ENCODE measurements at regions not wholly inside any gene's neighbourhood (a gene's known extent, or its start where the extent isn't known, plus 50 kb on each side); places are given as distances from the start of the nearest gene placed in this dataset.
"Not testable (repeated sequence)": the region's sequence is repeated elsewhere in the genome, so short reads cannot be mapped to it uniquely, and the experiment has no call there.

DNA sequence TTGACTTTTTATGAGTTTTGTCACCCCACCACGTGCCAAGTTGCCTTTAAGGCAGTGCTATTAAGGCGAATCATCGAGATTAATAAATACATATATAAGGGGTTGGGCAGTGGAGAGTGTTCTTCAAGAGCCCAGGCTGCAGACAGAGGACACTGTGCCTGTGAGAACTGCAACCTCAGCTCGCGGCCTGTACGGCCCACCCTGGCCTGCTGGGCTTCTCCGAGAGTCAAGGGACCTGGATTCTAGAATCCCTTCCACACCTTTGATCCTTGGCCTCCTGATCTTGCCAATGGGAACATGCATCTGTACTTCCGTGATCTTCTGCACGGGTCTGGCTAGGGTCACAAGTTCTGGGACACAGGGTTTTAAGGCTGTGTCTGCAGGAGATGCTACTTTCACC, 54.5 kb downstream of the IRX5 start:
- DNase-seq, result no peak

DNA sequence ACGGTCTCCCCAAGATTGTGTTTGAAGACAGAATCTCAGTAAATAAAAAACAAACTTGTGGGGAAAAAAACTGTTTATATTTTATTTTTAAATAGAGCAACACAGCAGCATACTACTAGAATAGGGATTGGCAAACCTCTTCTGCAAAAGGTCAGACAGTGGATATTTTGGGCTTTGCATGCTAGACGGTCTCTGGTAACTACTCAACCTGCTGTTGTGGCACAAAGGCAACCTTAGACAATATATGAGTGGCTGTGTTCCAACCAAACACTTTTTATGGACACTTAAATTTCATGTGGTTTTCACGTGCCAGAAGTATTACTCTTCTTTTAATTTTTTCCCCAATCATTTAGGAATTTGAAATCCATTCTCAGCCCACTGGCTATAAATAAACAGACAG, 55.0 kb downstream of the IRX5 start:
- DNase-seq, result no peak

DNA sequence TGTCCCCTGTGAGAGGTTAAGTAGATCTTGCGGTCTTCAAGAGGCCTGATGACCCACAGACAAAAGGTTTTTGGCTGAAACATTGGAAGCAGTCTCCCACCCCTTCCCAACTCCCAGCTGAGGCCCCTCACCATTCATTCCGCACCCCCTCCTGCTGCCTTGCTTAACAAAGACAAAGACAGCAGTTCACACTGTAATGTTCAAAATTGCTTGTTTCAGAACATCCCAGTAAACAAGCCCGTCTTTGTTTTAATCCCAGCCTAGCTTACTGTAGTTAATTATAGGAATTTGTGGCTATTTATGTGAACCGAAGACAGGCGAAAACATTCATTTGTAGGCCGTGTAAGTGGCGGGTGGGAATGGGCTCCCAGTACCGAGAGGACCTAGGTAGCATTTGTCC, 55.7 kb downstream of the IRX5 start:
- no peak for DNase-seq

DNA sequence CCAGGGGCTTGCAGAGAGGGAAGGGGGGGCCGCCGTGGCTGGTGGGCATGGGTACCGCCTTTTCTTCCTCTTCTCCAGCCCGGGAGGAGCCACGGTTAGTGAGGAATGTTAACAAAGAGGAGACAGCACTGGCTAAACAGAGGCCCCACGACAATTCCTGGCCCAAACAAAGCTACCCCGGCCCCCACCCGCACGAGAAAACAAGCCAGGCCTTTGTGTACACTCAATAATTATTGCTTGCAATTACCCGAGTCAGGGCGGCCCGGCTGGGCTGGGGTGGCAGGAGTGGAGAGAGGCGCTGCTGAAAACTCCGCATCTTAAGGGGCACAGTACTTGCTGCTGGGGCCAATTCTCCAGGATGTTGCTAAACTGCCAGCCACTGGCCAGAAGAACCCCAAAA, 56.4 kb downstream of the IRX5 start:
- no peak for DNase-seq

DNA sequence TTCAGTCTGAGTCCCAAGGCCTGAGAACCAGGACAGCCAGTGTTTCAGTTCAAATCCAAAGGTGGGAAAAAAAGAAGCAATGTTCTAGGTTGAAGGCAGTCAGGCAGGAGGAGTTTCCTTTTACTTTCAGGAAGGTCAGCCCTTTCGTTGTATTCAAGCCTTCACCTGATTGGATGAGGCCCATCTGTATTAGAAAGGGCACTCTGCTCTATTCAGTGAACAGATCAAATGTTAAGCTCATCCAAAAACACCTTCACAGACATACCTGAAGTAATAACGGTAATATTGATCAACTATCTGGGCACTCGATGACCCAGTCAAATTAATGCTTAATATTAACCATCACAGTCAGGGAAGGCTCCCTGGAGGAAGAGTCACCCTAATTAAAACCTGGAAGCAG, 60.9 kb downstream of the IRX5 start:
- DNase-seq, result no peak

DNA sequence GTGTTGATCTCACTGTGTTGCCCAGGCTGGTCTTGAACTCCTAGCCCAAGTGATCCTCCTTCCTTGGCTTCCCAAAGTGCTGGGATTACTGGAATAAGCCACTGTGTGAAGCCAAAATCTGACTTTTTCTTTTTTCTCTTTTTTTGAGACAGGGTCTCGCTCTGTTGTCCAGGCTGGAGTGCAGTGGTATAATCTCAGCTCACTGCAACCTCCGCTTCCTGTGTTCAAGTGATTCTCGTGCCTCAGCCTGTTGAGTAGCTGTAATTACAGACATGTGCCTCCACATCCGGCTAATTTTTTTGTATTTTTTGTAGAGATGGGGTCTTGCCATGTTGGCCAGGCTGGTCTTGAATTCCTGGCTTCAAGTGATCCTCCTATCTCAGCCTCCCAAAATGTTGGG, 61.3 kb downstream of the IRX5 start:
- not testable (repeated sequence) for DNase-seq

DNA sequence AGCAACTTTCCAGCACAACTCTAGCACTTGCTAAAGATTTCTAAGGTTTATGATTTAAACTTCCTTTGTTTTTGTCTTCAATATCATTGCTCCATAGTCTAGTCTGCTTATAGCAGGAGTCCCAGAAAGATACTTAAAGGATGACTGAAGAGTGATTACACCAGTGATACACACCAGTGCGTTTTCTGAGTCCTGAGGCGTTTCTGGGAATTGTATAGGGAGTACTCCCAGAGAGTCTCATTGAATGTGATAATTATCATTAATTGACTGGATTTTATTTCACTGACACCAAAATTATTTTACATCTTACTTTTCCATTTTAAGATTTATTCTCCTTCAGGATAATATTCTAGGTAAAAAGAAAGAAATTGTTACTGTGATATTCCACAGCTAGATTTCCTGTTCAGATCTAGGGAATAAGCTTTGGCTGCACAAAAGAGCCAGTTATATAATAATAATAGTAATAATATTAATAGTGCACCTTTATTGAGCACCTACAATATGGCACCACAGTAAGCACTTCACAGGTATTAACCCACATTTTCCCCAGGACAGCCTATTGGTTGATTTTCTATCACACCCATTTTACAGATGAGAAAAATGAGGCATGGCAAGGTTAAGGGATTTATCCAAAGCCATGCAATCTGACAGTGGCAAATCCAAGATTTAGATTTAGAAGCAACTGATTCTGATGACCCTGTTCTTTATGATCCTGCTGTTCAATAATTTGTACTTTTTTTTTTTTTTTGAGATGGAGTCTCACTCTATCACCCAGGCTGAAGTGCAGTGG, 62.6 kb downstream of the IRX5 start:
- DNase-seq, result no peak

DNA sequence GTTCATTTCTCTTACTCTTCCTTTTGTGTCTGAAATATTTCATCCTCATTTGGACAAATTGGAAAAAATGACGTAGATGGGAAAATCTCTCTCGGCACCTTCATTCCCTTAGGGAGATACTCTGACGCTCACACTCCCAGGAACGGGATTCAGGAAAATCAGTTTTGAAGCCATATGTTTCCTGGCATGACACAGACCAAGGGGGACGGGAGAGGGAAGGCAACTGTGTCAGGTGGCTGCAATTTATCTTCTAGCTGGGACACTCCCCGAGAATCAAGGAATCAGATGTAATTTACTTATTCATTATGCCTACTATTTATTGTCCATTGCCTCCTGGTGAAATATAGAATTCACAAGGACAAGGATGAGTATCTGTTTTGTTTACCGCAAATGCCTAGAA, 65.5 kb downstream of the IRX5 start:
- no peak for DNase-seq

DNA sequence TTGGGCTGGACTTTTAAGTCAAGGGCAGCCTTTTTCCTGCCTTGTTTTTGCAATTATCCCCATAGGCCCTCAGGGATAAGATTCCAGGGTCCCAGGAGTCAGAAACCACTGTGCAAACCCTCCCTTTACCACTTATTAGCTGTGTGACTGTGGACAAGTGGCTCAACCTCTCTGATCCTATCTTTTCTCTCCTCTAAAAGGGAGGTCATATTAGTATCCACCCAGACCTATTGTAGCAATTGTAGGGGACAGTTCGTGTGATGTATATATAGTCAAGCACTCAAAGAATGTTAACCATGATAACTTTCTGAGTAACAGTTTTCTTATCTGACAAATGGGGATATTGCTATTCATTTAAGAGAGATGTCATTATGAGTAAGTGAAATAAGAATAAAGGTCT, 68.2 kb downstream of the IRX5 start:
- no peak for DNase-seq

DNA sequence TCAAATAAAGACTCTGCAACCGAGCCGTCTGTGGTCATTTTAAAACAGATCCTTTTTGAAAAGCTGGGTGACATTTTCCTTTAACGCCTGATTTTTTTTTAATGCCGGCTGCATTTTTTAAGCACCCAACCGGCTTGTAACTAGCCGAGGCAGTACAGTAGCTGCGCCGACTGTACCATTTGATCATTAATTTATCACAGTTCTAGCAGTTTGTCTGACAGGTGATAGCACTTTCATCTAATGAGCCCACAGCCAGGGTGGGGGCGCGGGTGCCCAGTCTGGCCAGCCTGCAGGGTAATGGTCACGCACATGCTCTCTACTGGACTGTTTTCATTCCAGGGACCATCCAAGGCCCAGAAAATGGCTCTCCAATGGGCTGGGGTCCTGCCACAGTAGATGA, 68.8 kb downstream of the IRX5 start:
- DNase-seq, result no peak

DNA sequence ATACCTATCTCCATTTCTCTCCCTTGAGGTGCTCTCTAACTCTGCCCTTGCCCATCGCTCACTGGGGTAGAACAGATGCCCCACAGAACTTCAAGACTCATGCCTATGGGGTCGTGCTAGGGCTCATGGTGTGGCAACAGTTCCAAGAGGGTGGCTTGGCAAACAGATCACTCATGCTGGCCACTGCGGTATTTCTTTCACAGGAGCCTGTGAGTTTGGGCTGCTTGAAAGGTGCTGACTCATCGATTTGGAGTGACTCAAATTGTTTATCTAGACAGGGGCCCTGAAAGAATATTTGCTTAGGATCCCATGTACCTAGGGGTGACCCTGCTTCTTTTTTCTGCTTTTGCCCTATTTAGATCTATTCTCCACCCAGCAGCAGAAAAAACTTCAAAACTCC, 69.9 kb downstream of the IRX5 start:
- no peak for DNase-seq

DNA sequence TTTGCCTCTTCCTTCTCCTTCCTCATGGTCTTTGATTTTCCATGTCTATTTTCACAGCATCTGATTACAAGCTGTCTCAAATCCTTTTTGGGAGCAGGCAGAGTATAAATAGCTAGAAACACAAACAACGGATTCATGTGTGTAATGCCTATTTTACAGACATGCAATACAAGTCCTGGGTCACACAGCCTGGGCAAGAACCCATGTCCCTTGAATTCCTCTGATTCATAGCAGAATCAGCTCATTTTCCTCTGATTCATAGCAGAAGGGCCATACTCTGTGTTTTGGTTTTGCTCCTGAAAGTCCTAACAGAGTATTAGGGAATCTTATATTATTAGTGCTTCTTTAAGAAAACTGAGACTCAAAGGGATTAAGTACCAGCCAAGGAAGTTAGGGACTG, 71.3 kb downstream of the IRX5 start:
- no peak for DNase-seq

DNA sequence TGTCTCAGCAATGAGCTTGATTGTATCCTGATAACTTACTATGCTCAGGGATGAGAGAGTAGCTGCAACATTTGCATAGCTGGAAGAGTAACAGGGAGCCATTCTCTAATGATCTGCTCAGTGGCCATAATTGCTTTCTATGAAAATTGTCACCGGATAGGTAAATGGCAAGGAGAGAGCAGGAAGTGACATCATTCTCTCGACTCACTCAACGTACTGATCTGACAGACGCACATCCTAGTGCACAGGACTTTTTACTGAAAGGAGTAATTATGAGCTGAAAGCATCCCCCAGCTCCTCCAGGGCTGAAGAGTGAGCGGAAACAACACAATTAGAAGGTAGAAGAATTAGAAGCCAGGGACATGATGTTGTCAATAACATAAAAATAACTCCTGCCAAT, 71.8 kb downstream of the IRX5 start:
- DNase-seq, result no peak

DNA sequence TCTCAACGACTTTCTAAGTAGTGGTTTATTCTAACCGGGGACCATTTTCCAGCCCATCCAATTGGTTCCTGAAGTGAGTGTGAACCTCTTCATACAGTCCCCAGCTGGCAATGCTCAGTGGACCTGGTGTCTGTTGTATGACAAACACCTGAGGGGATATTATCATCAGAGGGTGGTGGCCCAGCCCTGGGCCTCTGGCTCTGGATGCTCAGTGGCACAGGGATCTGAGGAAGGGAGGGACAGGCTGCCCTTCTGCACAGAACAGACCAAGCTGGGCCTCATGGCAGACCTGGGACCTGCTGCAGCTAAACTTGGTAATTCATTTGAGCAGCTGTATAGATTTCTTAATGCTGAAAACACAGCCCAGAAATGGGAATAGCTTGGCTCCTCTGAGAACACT, 72.6 kb downstream of the IRX5 start:
- DNase-seq, result no peak

DNA sequence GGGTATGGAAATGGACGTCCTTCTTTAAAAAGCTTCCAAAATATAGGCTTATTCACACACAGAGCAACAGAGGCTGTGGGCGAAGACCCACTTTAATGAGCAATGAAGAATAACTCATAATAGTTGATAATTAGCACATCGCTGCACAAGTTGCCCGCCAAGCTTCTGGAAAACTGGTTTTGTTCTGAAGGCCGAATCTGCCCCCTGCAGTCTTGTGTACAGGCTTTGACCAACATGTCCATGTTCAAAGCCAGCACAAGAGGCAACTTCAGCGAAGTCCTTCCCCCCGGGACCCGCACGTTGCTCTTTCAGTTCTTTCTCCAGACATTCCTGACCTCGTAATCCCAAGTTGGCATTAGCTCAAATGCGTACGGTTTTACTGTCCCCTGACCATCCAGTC, 73.3 kb downstream of the IRX5 start:
- DNase-seq, result no peak

DNA sequence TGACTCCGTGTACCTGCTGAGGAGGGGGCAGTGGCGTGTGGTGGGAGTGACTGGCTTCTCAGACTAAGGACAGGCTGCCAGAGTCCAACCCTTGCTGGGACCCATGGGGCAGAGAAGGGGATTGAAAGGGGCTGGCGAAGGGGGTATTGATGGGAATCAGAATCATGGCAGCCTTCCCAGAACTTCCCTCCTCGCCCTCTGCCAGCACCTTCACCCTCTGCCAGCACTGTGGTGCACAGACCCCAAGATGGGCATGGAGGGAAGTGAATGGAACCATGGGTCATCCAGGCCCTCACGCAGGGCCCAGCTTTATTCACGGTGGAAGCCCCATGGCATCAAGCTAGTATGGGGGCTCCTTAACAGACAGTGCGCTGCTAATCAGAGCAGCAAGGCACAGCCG, 76.8 kb downstream of the IRX5 start:
- no peak for DNase-seq

DNA sequence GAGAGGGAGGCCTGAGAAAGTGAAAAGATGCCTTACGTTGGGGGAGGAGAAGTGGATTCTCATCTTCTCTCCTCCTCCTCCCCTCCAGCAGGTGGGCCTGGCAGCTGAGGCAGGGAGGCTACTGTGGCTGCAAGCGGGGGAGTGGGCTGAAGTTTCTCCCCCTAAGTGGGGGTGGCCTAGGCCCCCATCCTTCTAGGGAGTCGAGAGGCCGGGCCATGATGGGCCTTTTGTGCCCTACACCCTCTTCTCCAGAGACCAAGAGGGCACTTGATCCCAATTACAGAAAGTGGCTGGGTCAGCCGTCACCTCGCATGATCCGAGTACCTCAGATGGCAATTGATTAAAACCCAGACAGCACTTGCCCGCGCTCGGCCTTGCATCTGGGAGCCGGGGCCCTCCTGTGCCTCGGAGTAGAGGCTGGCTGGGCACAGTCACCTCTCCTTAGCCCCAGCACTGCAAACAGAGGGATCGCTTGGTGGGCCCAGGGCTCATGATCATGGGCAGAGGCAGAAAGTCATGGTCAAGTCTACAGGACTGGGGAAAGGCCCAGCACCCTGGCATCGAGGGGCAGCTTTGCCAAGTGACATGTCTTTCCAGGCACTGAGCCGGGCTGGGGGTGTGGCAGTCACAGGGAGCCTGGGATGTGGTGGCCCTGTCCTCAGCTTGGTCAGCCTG, 78.3 kb downstream of the IRX5 start:
- no peak for DNase-seq

DNA sequence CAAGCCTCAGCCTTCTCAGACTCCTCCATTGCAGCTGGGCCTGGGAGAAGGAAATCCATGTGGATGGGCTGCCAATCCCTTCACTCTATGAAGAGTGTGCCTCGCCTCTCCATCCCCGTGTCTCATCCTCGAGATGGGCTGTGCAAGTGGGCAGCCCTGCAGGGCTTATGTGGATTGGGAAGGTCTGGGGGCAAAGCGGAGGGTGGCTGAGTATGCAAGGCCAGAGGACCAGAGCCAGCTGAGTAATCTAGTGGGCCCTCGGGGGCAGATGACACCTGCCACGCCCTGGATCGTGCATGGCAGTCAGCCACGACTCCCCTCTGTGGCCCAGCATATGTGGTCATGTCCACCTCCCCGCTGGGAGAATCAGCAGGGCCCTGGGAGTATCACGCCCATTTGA, 78.9 kb downstream of the IRX5 start:
- no peak for DNase-seq

DNA sequence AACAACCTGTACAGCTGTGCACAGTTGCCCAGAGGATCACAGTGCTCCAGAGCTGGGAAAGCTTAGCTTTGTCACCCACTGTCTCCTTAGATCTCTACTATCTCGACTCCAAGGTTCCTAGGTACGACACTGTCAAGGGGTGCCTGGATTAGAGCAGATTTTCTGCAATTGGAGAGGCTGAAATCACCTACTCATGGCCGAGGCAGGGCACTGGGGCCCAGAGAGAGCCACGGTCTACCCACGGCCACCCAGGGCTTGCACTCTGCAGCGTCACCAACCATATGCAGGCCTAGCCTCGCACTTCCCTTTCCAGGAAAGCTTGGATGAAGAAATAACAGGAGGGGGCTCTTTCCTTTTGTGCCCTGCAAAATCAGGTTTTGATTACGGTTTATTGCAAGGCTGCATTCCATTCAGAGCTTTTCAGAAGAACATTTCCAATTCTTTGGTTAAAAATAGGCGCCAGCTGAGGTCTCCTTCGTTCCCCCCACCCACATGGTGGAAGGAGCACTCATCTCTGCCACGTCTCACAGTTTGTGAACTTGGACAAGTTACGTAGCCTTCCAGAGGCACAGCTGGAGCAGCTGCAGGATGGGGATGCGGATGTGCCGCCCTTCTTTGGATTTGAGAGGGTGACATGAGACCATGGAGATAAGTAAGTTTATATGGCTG, 80.0 kb downstream of the IRX5 start:
- DNase-seq, result no peak

DNA sequence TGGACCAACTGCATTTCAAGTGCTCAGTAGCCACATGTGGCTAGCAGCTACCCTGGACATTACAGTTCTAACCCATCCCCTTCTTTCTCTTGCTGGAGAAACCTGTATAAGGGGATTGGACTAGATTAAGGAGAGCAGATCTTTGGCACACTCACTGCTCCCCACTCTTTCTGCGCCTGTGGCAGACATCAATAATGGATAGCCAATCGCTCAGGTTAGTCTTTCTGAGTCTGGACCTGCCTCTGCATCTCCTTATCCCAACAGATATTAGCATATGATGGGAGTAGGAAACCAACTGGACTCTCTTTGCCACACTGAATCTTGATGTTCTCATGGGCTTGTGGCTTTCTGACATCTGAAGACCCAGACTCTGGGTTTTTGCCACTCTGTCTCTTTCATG, 81.7 kb downstream of the IRX5 start:
- DNase-seq, result no peak

DNA sequence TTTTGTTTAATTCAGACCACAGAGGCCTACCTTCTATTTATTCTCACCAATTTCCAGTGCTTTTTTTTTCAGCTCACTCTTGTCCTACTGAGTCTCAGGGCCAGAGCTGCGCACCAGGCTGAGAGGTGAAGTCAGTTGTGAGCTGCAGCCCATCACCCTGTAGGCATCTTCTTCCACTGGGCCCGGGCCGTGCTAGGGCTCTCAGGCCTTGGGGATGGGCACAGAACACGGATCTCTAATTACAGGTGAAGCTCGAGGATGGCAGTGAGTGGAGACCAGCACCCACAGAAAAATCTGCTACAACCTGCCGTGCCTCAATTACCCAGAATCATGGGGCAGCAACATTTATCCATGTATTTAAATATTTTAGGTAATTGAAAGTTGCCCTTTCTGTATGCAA, 82.1 kb downstream of the IRX5 start:
- no peak for DNase-seq

DNA sequence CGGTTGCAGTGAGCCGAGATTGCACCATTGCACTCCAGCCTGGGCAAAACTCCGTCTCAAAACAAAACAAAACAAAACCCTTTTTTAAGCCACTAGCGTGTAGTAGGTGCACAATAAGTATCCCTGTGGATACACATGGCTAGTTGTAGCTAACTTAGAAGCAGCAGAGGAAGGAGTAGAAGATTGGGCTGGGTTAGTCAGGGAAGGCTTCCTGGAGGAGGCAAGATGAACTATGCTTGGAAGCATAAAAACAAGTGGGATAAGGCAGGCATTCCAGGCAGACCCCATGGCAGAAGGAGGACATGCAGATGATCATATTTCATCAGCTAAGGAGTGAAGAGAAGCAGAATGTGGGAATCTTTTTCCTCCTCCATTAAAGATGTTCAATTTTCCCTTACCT, 83.4 kb downstream of the IRX5 start:
- DNase-seq, result no peak

DNA sequence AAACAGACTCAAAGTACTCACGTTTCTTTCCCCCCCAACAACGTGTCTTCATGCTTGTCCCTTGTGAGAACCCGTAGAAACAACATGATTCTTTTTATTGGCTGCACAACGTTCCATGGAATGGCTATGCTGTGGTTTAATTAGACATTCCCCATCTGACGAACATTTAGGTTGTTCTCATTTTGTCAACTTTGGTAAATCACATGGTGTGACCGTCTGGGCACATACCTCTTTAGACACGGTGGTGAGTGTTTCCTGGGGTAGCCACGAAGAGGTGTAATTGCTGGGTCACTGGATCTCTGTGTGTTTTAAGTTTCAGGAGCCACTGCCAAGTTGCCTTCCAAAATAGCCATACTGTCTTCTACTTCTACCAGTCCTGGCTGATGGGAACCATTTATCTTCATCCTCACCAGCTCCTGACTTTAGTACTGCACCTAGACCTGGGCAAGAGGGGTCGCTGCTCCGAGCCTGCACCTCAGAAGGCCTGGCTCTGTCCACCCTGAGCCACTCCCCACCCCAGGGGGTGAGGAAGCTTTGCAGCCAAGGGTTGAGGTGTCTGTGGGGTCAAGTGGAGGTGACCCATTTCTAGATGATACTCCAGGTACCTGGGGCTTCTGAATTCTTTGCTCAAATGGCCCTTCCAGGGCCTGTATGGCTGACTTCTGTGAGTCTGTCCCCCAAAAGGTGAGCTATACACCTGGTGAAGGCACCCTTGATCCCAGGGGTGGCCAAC, 84.7 kb downstream of the IRX5 start:
- no peak for DNase-seq

DNA sequence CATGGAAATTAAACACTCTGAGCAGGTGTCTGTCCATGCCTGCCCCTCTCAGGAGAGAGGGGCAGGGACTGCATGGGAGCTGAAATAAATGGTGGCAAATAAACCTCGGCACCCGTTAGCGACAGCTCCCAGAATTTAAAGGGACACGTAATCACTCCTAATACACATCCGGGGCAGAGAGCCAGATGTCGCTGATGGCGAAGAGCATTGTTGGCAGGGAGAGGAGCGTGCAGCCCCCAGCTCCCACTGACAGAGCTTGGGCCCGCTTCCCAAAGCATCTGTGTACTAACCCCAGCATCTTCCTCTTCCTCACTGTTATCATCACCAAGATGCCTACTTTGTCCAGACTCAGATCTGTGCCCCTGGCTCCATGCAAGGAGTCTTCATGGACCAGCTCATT, 85.8 kb downstream of the IRX5 start:
- no peak for DNase-seq
